ENCODE measurements at regions not wholly inside any gene's neighbourhood (a gene's known extent, or its start where the extent isn't known, plus 50 kb on each side); places are given as distances from the start of the nearest gene placed in this dataset.
"Not testable (repeated sequence)": the region's sequence is repeated elsewhere in the genome, so short reads cannot be mapped to it uniquely, and the experiment has no call there.

DNA sequence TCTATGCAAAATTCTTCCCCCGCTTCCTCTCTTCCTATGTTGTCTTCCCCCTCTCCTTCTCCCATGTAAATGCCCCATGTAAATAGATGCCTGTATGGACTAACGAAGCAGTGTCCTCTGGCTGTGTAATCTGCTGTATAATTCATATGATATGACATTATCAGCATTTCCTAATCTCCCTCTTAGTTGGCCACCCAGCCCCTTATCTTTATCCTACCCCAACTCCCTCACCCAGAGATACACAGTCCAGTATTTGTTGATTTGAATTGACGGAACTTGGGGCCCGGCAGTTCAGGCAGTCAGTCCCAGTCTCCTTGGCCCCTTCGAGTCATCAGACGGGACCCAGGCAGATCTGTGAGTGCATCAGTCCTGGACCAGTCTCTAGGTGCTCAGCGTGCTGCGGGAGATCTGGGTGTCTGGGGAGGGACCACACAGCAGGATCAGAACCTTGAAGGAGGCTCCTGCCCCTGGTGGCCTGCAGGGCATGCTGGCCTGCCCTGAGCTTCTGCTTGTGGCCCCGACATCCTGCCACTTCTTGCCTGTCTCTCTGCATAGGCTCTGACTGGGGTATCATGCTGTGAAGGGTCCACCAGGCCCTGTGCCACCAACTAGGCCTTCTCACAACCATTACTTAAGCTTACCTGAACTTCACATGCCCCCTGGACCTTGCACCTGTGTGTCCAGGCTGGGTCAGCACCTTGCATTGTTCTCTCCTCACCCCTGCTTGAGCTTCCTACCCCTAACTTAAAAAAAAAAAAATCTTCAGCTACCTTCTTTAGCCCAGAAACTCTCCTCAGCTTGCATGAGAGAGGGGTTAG is 88.1 kb upstream of the ATL2 start:
- TF ChIP-seq SP1 (IDR thresholded peaks at IDR 0.05) (no peak), NFRKB (IDR thresholded peaks at IDR 0.05) (no peak)
- CTCF ChIA-PET = interaction anchor here (0.7 to 3.8 kb wide), 10 partner anchors 9 to 150 kb away, joined by 3 to 21 read pairs (median 4); partner anchors contain the start of gene ATL2
- no peak for DNase-seq (ENCODE audit: extremely low spot score)
- POLR2A ChIA-PET = no interaction called here

DNA sequence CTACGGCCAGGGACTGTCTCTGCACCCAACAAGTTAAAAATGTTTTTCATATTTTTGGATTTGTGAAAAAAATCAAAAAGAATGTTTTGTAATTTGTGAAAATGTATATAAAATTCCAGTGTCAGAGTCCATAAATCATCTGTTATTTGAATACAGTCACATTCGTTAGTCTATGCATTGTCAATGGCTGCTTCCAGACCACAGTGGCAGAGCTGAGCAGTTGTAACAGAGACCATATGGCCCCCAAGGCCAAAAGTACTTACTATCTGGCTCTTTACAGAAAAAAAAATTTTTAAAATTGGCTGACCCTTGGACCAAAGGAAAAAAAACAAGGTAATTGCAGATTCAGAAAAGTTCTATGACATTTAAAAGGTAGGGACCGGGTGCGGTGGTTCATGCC is 86.7 kb upstream of the ATL2 start:
- POLR2A ChIA-PET = no interaction called here
- no peak for TF ChIP-seq ARNT (IDR thresholded peaks at IDR 0.05)
- TF ChIP-seq, protein P1, sequence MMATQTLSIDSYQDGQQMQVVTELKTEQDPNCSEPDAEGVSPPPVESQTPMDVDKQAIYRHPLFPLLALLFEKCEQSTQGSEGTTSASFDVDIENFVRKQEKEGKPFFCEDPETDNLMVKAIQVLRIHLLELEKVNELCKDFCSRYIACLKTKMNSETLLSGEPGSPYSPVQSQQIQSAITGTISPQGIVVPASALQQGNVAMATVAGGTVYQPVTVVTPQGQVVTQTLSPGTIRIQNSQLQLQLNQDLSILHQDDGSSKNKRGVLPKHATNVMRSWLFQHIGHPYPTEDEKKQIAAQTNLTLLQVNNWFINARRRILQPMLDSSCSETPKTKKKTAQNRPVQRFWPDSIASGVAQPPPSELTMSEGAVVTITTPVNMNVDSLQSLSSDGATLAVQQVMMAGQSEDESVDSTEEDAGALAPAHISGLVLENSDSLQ (IDR thresholded peaks at IDR 0.05) = peak; percentile 25; the same call in 1 of the 2 replicates
- DNase-seq (ENCODE audit: extremely low spot score) = no peak
- CTCF ChIA-PET = no interaction called here

DNA sequence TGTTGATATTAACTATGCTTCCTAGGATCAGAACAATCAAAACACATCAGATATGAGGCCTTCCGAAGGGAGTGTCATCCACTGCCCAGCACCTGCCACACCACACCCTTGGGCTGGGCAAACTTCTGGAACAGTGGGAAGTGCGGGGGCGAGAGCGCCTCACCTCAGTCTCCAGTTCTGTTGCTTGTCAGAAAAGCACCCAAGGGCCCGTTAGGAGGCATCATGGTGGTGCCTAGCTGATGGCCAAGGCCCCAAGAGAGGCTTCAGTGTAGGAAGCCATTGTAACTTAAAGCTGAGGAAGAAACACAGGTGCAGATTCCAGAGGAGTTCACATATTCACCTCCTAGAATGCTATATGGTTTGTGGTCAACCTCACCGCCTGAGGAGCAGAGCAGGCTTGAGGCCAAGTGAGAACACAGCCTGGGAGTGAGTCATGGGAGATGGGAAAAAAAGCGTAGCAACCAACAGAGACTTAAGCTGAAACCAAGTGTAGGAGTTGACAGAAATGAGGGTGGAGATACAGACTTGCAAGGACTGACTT is 85.1 kb upstream of the ATL2 start:
- POLR2A ChIA-PET = no interaction called here
- CTCF ChIA-PET = no interaction called here
- DNase-seq (ENCODE audit: extremely low spot score) = no peak
- TF ChIP-seq FOXM1 (IDR thresholded peaks at IDR 0.05; ENCODE audit: borderline replicate concordance) (no peak), CTBP1 (IDR thresholded peaks at IDR 0.05; ENCODE audit: borderline replicate concordance) (no peak), ARNT (IDR thresholded peaks at IDR 0.05) (no peak), LEF1 (IDR thresholded peaks at IDR 0.05; ENCODE audit: borderline replicate concordance) (no peak), HDGF (IDR thresholded peaks at IDR 0.05; ENCODE audit: borderline replicate concordance) (no peak), TARDBP (IDR thresholded peaks at IDR 0.05) (no peak), FOXK2 (IDR thresholded peaks at IDR 0.05) (no peak), ELF4 (IDR thresholded peaks at IDR 0.05) (no peak), ZNF384 (IDR thresholded peaks at IDR 0.05) (no peak), SP1 (IDR thresholded peaks at IDR 0.05) (no peak), L3MBTL2 (conservative IDR thresholded peaks at IDR 0.05) (no peak), NFRKB (IDR thresholded peaks at IDR 0.05) (no peak)

DNA sequence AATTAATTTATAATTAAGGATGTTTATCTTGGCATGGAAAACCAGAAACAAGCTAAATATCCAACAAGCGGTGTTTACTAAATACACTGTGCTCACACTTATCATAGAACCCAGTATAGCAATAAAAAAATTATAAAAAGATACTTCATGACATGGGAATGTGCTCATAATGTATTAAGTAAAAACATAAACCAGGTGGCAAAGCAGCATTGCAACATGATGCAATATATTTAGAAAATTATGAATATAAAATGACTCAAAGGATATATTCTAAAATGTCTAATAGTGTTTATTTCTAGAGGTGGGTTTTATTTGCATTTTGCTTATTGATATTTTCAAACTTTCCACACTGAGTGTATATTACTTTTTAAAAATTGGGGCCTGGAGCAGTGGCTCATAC is 84.4 kb upstream of the ATL2 start:
- ChIA-PET CTCF (no interaction called here), POLR2A (no interaction called here)
- no peak for DNase-seq (ENCODE audit: extremely low spot score)
- TF ChIP-seq BHLHE40 (IDR thresholded peaks at IDR 0.05; ENCODE audit: borderline replicate concordance) (no peak), FOXM1 (IDR thresholded peaks at IDR 0.05; ENCODE audit: borderline replicate concordance) (no peak), SP1 (IDR thresholded peaks at IDR 0.05) (no peak)

DNA sequence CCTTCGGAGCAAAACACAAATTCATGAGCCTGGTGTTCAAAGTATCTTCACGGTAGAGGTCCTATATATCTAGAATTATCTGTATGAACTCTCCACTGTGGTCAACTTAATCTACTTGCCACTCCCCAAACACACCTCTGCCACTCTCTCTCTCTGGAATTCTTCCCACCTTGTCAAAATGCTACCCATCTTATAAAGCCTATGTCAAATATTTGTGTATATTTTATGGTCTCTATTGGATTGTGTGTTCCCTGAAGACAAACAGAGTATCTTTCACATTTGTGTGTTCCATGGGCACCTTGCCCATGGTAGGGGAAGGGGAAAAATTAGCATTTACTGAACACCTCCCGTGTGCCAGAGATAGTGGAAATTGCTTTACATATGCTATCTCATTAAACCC is 83.2 kb upstream of the ATL2 start:
- ChIA-PET POLR2A (no interaction called here), CTCF (no interaction called here)
- no peak for DNase-seq (ENCODE audit: extremely low spot score)
- no peak for TF ChIP-seq L3MBTL2 (conservative IDR thresholded peaks at IDR 0.05)
- TF ChIP-seq FOXK2 (IDR thresholded peaks at IDR 0.05) = no peak
- no peak for TF ChIP-seq ZNF384 (IDR thresholded peaks at IDR 0.05)
- TF ChIP-seq LEF1 (IDR thresholded peaks at IDR 0.05; ENCODE audit: borderline replicate concordance) = no peak
- TF ChIP-seq, protein P1 (IDR thresholded peaks at IDR 0.05) = no peak
- no peak for TF ChIP-seq SUZ12 (IDR thresholded peaks at IDR 0.05)
- no peak for TF ChIP-seq ARNT (IDR thresholded peaks at IDR 0.05)
- no peak for TF ChIP-seq FOXA1 (IDR thresholded peaks at IDR 0.05)
- no peak for TF ChIP-seq CTBP1 (IDR thresholded peaks at IDR 0.05; ENCODE audit: borderline replicate concordance)
- no peak for TF ChIP-seq FOXM1 (IDR thresholded peaks at IDR 0.05; ENCODE audit: borderline replicate concordance)
- TF ChIP-seq SP1 (IDR thresholded peaks at IDR 0.05) = no peak
- TF ChIP-seq NFRKB (IDR thresholded peaks at IDR 0.05) = no peak
- no peak for TF ChIP-seq ELF4 (IDR thresholded peaks at IDR 0.05)
- no peak for TF ChIP-seq HDGF (IDR thresholded peaks at IDR 0.05; ENCODE audit: borderline replicate concordance)
- no peak for TF ChIP-seq TARDBP (IDR thresholded peaks at IDR 0.05)
- no peak for TF ChIP-seq BHLHE40 (IDR thresholded peaks at IDR 0.05; ENCODE audit: borderline replicate concordance)

DNA sequence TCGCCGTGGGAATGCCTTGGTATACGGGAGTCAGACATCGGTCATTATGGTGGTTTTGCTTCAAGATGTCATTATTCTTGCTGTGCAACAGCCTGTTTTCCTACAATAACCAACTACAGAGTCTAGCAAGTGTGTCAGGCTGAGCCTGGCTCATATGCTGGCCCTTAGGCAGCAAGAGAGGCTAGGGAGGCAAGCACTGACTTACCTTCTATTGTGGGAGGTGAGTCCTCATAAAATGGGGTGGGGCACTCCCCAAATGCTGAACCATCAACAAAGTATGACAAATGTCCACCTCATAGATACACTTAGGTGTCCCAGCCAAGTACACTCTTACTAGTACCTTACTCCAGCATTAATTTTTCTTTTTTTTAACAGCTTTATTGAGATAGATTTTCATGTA is 77.0 kb upstream of the ATL2 start:
- no peak for DNase-seq (ENCODE audit: extremely low spot score)
- ChIA-PET CTCF (no interaction called here), POLR2A (no interaction called here)
- TF ChIP-seq LEF1 (IDR thresholded peaks at IDR 0.05; ENCODE audit: borderline replicate concordance) (no peak), TARDBP (IDR thresholded peaks at IDR 0.05) (no peak), CTBP1 (IDR thresholded peaks at IDR 0.05; ENCODE audit: borderline replicate concordance) (no peak), SUZ12 (IDR thresholded peaks at IDR 0.05) (no peak), BHLHE40 (IDR thresholded peaks at IDR 0.05; ENCODE audit: borderline replicate concordance) (no peak)
- TF ChIP-seq, protein P1 (IDR thresholded peaks at IDR 0.05) = no peak

DNA sequence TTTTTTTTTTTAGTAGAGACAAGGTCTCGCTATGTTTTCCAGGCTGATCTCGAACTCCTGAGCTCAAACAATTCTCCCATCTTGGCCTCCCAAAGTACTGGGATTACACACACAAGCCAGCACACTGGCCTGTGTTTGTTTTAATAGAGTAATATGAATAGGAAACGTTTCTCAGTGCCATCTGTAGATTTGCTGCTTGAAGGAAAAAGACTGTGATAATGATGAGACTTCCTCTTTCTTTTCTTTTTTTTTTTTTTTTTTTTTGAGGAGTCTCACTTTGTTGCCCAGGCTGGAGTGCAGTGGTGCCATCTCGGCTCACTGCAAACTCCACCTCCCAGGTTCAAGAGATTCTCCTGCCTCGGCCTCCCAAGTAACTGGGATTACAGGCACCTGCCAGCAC is 74.7 kb upstream of the ATL2 start:
- POLR2A ChIA-PET; CTCF ChIA-PET; DNase-seq (ENCODE audit: extremely low spot score): not testable (repeated sequence)

All from HEK293T (cell line).